GM23248 (cell line): ENCODE measurements at regions not wholly inside any gene's neighbourhood (a gene's known extent, or its start where the extent isn't known, plus 50 kb on each side); places are given as distances from the start of the nearest gene placed in this dataset.
A peak's percentile ranks its signal among the peaks of the same experiment; 100 is the strongest.
"Not testable (repeated sequence)": the region's sequence is repeated elsewhere in the genome, so short reads cannot be mapped to it uniquely, and the experiment has no call there.

ENCODE experiments used
- DNase-seq: peaks from one replicate; pipeline ENCODE4 v3.0.0-alpha.2; 2015
- H2AFZ ChIP-seq: fragments of 200-600 bp; sonication (generic); 2 replicates; pipeline ENCODE4 v1.6.1; 2016; ENCODE audit warnings: antibody characterized with exemption
- H3F3A ChIP-seq: fragments of 200-600 bp; sonication (generic); 2 replicates; pipeline ENCODE4 v1.6.1; 2016; ENCODE audit warnings: mild to moderate bottlenecking, antibody characterized with exemption, mixed run types; ENCODE audit not compliant: insufficient read depth
- H3K27ac ChIP-seq: fragments of 200-600 bp; sonication (generic); 2 replicates; pipeline ENCODE4 v1.5.1; 2016; ENCODE audit warnings: mild to moderate bottlenecking
- H3K27me3 ChIP-seq: fragments of 200-600 bp; sonication (generic); replicated peaks from 2 replicates; pipeline ENCODE4 v1.6.1; 2016; ENCODE audit warnings: mild to moderate bottlenecking; ENCODE audit not compliant: insufficient read depth
- H3K36me3 ChIP-seq: fragments of 200-600 bp; sonication (generic); 2 replicates; pipeline ENCODE4 v1.6.1; 2016; ENCODE audit warnings: low read depth, mild to moderate bottlenecking
- H3K4me1 ChIP-seq: fragments of 200-600 bp; sonication (generic); 2 replicates; pipeline ENCODE4 v1.6.1; 2016; ENCODE audit warnings: mild to moderate bottlenecking; ENCODE audit not compliant: insufficient read depth
- H3K4me2 ChIP-seq: fragments of 200-600 bp; sonication (generic); one replicate; pipeline ENCODE4 v1.6.1; 2016; ENCODE audit warnings: mild to moderate bottlenecking; ENCODE audit not compliant: unreplicated experiment
- H3K4me3 ChIP-seq: fragments of 200-600 bp; sonication (generic); 2 replicates; pipeline ENCODE4 v1.5.1; 2016; ENCODE audit warnings: mild to moderate bottlenecking
- H3K79me2 ChIP-seq: fragments of 200-600 bp; sonication (generic); 2 replicates; pipeline ENCODE4 v1.6.1; 2016; ENCODE audit warnings: mild to moderate bottlenecking; ENCODE audit not compliant: insufficient read depth
- H3K9ac ChIP-seq: fragments of 200-600 bp; sonication (generic); 2 replicates; pipeline ENCODE4 v1.6.1; 2016; ENCODE audit warnings: mild to moderate bottlenecking
- H3K9me2 ChIP-seq: fragments of 200-600 bp; sonication (generic); 2 replicates; pipeline ENCODE4 v1.6.1; 2016; ENCODE audit warnings: mixed run types, mild to moderate bottlenecking, moderate library complexity; ENCODE audit not compliant: insufficient read depth
- H3K9me3 ChIP-seq: fragments of 200-600 bp; sonication (generic); one replicate; pipeline ENCODE4 v1.6.1; 2017; ENCODE audit warnings: low read depth
- H4K20me1 ChIP-seq: fragments of 200-600 bp; sonication (generic); 2 replicates; pipeline ENCODE4 v1.6.0; 2016; ENCODE audit not compliant: insufficient read depth
- EZH2 ChIP-seq: fragments of 200-600 bp; sonication (generic); IDR thresholded peaks from 2 replicates; pipeline ENCODE4 v1.6.1; 2018; ENCODE audit warnings: antibody characterized with exemption, mild to moderate bottlenecking; ENCODE audit not compliant: insufficient read depth, poor library complexity, severe bottlenecking
- EZH2phosphoT487 ChIP-seq: fragments of 200-600 bp; sonication (generic); IDR thresholded peaks from 2 replicates; pipeline ENCODE4 v1.6.1; 2018; ENCODE audit warnings: antibody characterized with exemption, moderate library complexity, mild to moderate bottlenecking, low read depth; ENCODE audit not compliant: insufficient read depth
- WGBS, 2 experiments: methylation state at CpG; one replicate each; pipeline ENCODE4 v1.1.6; 2015 to 2017; ENCODE audit warnings: low lambda C conversion rate in 2 of 2, low coverage in 1 of 2; ENCODE audit errors: missing lambda C conversion rate in 2 of 2; 5-methylcytosine and 5-hydroxymethylcytosine counted together
- in situ Hi-C: fragments of 300-500 bp; cut with MboI; formaldehyde crosslinking; loops from 2 replicates; pipeline ENCODE4 v1.15.0; 2020

GRCh38 chr2:182543741-182544525 is 117.1 kb upstream of the PDE1A start:
- Histone ChIP-seq H3K4me3 (no peak overlapping the region), H3K27me3 (no peaks in the 10 kb centered on the region), H2AFZ (no peak overlapping the region), H3F3A (no peaks in the 10 kb centered on the region), H3K79me2 (no peaks in the 10 kb centered on the region), H4K20me1 (no peaks in the 10 kb centered on the region), H3K9ac (no peak overlapping the region), H3K27ac (no peak overlapping the region), H3K9me3 (no peaks in the 10 kb centered on the region), H3K9me2 (no peaks in the 10 kb centered on the region), H3K4me2 (no peak overlapping the region), H3K4me1 (peaks cover 17% of the 10 kb centered on the region), H3K36me3 (no peaks in the 10 kb centered on the region)
- WGBS, 2 experiments: 71 to 74% methylated on average over 3 of the region's 3 CpGs
- TF ChIP-seq EZH2: no peak
- TF ChIP-seq EZH2phosphoT487: no peak
- in situ Hi-C loops: no loop called here
- DNase-seq: no peak

DNA sequence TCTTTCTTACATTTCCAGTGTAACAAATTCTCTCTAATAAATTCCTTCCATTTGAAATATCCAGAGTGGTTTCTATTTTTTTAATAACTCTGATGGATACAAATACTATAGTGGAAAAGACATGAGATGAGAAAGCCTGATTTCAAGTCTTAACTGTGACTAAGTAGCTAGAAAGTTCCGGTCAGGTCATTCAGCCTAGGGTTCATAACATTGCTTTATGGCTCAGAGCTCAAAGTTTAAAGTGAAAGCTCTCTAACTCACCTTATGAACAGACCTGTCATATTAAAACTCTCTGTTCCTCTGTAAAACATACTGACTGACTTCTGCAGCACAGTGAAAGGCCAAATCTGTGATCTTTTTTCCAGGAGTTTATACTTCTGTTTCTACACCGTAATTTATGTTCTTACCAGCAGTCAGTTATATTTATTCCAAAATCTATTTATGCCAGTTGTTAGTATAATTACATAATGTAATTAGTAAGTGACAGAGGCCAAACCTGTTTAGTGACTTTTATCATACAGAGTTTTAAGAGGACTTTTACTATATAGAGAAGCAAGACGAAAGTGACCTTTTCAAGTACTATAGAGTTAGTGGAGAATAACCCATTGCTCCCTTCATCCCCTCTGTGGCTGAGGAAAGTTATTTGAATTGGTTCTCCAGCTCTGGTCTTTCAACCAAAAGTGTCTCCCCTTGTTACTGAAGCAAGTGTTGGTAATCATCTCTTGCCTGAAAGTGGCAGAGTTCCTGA is 118.8 kb upstream of the PDE1A start:
- no peaks in the 10 kb centered on the region for H3K36me3 ChIP-seq
- DNase-seq: peak; percentile 3
- H3K4me2 ChIP-seq: no peak overlapping the region
- no peaks in the 10 kb centered on the region for H3K27me3 ChIP-seq
- H3K9ac ChIP-seq: no peak overlapping the region
- H3K9me3 ChIP-seq: no peaks in the 10 kb centered on the region
- WGBS, 2 experiments: 71 to 86% methylated on average over 3 of the region's 3 CpGs
- no peak overlapping the region for H2AFZ ChIP-seq
- H3K4me1 ChIP-seq: peaks cover 19% of the 10 kb centered on the region
- H4K20me1 ChIP-seq: no peaks in the 10 kb centered on the region
- no peaks in the 10 kb centered on the region for H3F3A ChIP-seq
- H3K4me3 ChIP-seq: no peak overlapping the region
- no peaks in the 10 kb centered on the region for H3K79me2 ChIP-seq
- H3K9me2 ChIP-seq: no peaks in the 10 kb centered on the region
- TF ChIP-seq EZH2phosphoT487: no peak
- no peak for TF ChIP-seq EZH2
- H3K27ac ChIP-seq: no peak overlapping the region
- in situ Hi-C loops: no loop called here

DNA sequence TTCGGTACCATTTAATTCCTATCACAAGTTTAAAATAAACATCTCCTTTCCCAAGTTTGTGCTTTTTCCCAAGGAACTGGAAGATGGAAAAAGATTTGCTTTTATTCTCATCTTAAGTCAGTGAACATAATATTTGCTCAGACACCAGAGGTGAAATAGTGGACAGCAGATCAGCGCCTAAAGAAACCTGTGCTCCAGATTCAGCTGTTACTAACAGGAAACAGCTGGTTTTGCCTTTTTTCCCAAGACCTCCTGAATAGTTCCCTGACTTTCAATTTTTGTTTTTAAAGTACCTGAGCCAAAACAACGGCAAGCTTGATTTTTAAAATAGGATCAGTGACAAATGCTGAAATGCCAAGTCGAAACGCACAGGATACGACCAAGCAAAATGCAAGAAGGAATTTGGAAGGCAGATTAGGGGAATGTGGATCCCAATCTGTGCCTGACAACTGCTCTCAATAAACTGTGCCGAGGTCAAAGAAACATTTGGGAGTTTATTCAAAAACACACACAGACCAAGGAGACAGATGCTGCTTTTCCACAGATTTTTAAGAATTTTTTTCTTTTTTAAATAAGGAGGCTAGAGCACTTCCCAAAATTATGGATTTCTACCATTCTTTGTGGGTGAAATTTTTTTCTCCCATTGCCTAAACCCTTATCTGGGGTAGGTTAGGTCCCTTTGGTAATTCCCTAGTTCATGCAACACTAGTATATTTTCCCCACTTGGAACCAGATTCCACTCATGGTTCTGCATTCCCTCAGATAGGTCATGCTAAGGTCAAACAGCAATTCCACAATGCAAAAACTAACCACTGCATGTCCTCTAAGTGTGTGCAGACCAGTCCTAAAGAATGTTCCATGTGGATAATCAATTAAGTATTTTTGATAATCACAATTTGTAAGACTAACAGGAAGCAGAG is 121.5 kb upstream of the PDE1A start:
- DNase-seq: peak; percentile 12
- Histone ChIP-seq H3K27me3 (no peaks in the 10 kb centered on the region), H4K20me1 (no peaks in the 10 kb centered on the region), H3K27ac (no peak overlapping the region), H3F3A (no peaks in the 10 kb centered on the region), H3K9me3 (no peaks in the 10 kb centered on the region), H3K4me2 (no peak overlapping the region), H3K36me3 (no peaks in the 10 kb centered on the region), H3K4me1 (peaks cover 10% of the 10 kb centered on the region), H3K9ac (no peak overlapping the region), H3K79me2 (no peaks in the 10 kb centered on the region), H3K4me3 (no peak overlapping the region), H2AFZ (peak overlapping the region; percentile 32; the same call in 1 of the 2 replicates), H3K9me2 (no peaks in the 10 kb centered on the region)
- TF ChIP-seq EZH2 (no peak), EZH2phosphoT487 (no peak)
- in situ Hi-C loops: no loop called here
- WGBS, 2 experiments: 50 to 54% methylated on average over 7 of the region's 7 CpGs

DNA sequence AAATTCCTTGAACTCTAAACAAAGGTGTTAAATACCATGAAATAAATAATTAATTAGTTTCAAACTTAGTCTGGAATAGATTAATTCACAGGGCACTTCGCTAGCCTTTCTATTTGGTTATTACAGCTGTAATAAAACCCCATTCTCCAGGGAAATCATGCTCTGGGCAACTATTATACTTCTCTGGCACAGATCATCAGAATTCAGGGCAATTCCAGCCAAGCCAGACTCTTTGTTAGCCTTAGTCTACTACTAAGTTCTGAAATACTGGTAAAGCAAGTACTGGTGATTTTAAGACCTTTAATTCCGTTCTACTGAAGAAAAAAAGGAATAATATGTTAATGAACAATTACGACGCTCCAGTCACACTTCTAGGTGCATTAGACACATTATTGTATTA is 123.4 kb upstream of the PDE1A start:
- H4K20me1 ChIP-seq: no peaks in the 10 kb centered on the region
- H3K9me3 ChIP-seq: no peaks in the 10 kb centered on the region
- no peaks in the 10 kb centered on the region for H3K79me2 ChIP-seq
- H3K27ac ChIP-seq: no peak overlapping the region
- no peak overlapping the region for H3K4me2 ChIP-seq
- H3K4me3 ChIP-seq: no peak overlapping the region
- no peak for DNase-seq
- no peaks in the 10 kb centered on the region for H3F3A ChIP-seq
- H3K36me3 ChIP-seq: no peaks in the 10 kb centered on the region
- in situ Hi-C loops: no loop called here
- H3K4me1 ChIP-seq: peaks cover 10% of the 10 kb centered on the region
- H2AFZ ChIP-seq: no peak overlapping the region
- H3K9me2 ChIP-seq: no peaks in the 10 kb centered on the region
- no peak overlapping the region for H3K9ac ChIP-seq
- 81% methylated on average over 4 of the region's 4 CpGs for WGBS, 2 experiments
- H3K27me3 ChIP-seq: no peaks in the 10 kb centered on the region
- TF ChIP-seq EZH2phosphoT487 (no peak), EZH2 (no peak)

GRCh38 chr2:182552232-182552631 is 125.4 kb upstream of the PDE1A start:
- H3K9me3 ChIP-seq, H3K4me1 ChIP-seq, H3K79me2 ChIP-seq, DNase-seq, H3K4me2 ChIP-seq, H3K27ac ChIP-seq, H3K9ac ChIP-seq, H3K36me3 ChIP-seq, H2AFZ ChIP-seq, H3K4me3 ChIP-seq, H3K9me2 ChIP-seq, H3K27me3 ChIP-seq, H3F3A ChIP-seq, in situ Hi-C loops, H4K20me1 ChIP-seq: not testable (repeated sequence)
- 94 to 95% methylated on average over 5 of the region's 5 CpGs for WGBS, 2 experiments

DNA sequence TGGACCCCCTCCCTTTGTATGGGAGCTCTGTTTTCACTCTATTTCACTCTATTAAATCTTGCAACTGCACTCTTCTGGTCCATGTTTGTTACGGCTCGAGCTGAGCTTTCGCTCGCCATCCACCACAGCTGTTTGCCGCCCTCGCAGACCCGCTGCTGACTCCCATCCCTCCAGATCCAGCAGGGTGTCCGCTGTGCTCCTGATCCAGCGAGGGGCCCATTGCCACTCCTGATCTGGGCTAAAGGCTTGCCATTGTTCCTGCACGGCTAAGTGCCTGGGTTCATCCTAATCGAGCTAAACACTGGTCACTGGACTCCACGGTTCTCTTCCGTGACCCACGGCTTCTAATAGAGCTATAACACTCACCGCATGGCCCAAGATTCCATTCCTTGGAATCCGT is 125.9 kb upstream of the PDE1A start:
- H3K4me2 ChIP-seq, in situ Hi-C loops, H3K4me1 ChIP-seq, H3K36me3 ChIP-seq, H3K27ac ChIP-seq, H2AFZ ChIP-seq, H3F3A ChIP-seq, H3K9me2 ChIP-seq, H3K9me3 ChIP-seq, H3K4me3 ChIP-seq, H3K27me3 ChIP-seq, H3K9ac ChIP-seq, H4K20me1 ChIP-seq, DNase-seq, H3K79me2 ChIP-seq: not testable (repeated sequence)
- WGBS, 2 experiments: 89 to 93% methylated on average over 16 of the region's 16 CpGs
